GM21825 (cell line): ENCODE measurements at regions not wholly inside any gene's neighbourhood (a gene's known extent, or its start where the extent isn't known, plus 50 kb on each side); places are given as distances from the start of the nearest gene placed in this dataset.

Source experiments
- ATAC-seq: cut with Tn5 transposase; IDR thresholded peaks from one replicate; pipeline ENCODE4 v1.9.1; 2021; ENCODE audit warnings: mild to moderate bottlenecking, moderate library complexity; ENCODE audit not compliant: unreplicated experiment

- ATAC-seq = no peak
These were observed 159.1 kb upstream of the ZBED5 start for GRCh38 chr11:11016943-11017342.

- ATAC-seq = no peak
These were observed 158.2 kb upstream of the ZBED5 start for GRCh38 chr11:11016068-11016467.

DNA sequence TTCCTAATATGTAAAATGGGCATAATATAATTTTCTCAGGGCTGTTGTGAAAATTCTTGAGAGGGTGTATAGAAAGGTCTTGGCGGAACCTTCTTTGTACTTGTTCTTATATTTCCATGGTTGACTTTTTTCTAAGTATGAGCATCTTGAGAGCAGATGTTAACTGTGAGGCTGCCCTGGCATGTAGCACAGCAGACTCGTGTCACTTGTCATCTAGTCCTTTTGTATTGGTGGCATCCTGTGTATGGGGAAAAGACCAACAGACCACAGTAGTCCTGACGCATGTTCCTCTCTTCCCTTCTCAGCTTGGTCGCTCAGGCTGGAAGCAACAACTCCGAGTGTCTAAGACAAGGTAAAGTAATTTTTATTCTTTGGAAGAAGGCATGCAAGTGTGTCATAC lies 153.8 kb upstream of the ZBED5 start:
- no peak for ATAC-seq

DNA sequence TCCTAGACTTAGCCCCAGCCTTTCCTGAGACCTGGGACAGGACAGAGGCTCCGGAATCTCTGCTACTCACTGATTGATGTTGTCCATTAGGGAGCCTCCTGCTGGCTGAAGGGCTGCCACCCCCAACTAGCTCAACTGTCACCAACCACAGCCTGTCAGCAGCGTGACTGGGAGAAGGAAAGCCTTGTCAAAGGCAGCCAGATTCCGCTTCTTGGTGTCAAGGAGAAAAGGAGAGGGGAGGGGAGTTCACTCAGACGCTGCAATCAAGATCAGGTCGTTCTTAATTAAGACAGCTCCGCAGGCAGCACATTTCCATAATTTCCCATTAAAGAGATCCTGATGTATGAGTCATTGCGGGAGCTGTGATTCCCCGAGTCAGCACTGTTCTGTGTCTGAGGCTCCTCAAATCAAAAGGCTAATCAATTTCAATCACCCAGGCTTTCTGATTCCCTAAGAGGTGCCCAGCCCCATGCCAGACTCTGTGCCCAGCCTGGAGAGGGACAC lies 152.8 kb upstream of the ZBED5 start:
- no peak for ATAC-seq

- no peak for ATAC-seq
These were observed 151.3 kb upstream of the ZBED5 start for GRCh38 chr11:11009179-11009578.

DNA sequence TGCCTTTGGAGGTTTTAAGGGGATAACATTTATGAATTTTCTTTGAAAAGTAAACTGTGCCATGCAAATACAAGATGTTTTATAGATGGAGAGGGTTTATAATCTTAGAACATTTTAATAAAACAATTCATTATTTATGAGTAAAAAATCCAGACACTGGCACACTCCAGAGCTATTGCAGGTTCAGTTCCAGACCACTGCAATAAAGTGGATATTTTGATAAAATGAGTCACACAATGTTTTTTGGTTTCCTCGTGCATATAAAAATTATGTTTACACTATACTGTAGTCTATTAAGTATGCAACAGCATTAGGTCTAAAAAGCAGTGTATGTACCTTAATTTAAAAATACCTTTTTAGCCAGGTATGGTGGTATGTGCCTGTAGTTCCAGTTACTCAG lies 146.2 kb upstream of the ZBED5 start:
- no peak for ATAC-seq

GRCh38 chr11:11003226-11003625 lies 145.4 kb upstream of the ZBED5 start:
- no peak for ATAC-seq

- ATAC-seq = no peak
These were observed 142.9 kb upstream of the ZBED5 start for GRCh38 chr11:11000579-11001283.

DNA sequence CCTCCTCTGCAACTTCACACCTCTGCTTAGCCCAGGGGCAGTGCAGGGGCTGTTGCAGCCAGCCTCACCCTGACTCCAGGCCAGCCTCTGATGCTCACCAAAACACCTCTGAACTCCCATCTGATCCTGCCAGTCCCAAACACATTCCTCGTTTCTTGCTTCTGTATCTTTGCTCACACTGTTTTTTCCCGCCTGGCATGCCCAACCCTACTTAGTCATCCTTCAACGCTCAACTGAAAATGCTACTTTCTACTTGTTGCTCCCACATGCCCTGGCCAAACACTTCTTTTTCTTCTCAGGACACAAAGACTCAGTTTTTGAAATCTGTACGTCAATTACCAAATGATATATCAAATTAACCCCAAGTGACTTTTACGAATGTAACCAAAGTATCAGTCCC lies 140.8 kb upstream of the ZBED5 start:
- ATAC-seq = no peak

GRCh38 chr11:10996678-10997077 lies 138.8 kb upstream of the ZBED5 start:
- ATAC-seq = no peak

GRCh38 chr11:10993640-10994039 lies 135.8 kb upstream of the ZBED5 start:
- no peak for ATAC-seq

- ATAC-seq = no peak
These were observed 135.3 kb upstream of the ZBED5 start for GRCh38 chr11:10993186-10993585.

DNA sequence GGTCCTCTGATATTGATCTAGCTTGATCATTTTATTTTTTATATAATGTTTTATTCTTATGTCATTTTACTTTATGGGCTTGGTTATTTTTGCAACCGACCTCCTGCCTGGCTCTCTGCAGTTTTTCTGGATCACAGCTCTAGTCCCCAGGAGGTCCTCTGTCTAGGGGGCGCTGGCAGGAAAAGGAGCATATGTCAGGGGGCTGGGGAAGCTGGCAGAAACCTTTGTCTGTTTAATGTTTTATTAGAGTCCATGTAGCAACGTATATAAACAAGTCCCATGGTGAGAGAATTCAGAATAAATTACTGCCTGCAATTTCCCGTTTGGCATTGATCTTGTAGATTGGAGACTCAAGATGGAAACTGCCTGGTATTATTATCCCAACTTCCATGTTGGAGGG lies 133.5 kb upstream of the ZBED5 start:
- no peak for ATAC-seq

- ATAC-seq = no peak
These were observed 132.9 kb upstream of the ZBED5 start for GRCh38 chr11:10990637-10991193.

- ATAC-seq = no peak
These were observed 132.3 kb upstream of the ZBED5 start for GRCh38 chr11:10990160-10990559.

DNA sequence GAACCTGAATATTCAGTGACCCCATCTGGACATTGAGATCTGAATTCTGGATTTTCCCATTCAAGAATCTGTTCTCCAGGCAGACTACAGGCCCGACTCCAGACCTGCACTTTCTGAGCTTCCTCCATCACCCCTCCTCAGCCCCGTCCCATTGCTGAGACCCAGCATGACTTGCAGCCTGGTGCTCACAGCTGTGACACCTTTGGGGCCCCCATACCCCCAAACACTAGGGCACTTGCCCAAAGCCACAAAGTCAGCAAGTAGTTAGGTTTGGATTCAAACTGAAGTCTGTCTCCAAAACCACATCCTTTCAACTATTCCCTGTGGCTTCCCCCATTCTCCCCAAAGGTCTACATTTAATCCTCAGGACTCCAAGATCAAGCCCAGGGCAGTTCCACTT lies 128.2 kb upstream of the ZBED5 start:
- ATAC-seq = no peak

DNA sequence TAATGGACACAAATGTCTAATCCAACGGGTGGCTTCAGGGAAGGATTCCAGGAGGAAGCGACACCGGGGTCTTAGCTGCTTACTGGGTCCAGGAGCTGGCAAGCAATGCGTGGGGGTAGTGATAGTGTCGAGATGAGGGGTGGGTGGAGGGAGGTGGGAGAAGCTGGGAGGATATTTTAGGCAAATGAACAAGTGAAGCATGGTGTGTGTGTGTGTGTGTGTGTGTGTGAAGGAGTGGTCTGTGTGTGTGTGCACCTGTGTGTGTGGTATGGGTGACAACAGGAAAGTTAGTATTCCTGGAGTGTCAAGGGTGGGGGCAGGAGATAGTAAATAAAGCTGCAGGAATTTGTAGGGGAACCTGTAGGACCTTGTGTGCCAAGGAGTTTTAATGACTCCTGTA lies 126.9 kb upstream of the ZBED5 start:
- no peak for ATAC-seq

GRCh38 chr11:10984250-10984649 lies 126.4 kb upstream of the ZBED5 start:
- no peak for ATAC-seq

DNA sequence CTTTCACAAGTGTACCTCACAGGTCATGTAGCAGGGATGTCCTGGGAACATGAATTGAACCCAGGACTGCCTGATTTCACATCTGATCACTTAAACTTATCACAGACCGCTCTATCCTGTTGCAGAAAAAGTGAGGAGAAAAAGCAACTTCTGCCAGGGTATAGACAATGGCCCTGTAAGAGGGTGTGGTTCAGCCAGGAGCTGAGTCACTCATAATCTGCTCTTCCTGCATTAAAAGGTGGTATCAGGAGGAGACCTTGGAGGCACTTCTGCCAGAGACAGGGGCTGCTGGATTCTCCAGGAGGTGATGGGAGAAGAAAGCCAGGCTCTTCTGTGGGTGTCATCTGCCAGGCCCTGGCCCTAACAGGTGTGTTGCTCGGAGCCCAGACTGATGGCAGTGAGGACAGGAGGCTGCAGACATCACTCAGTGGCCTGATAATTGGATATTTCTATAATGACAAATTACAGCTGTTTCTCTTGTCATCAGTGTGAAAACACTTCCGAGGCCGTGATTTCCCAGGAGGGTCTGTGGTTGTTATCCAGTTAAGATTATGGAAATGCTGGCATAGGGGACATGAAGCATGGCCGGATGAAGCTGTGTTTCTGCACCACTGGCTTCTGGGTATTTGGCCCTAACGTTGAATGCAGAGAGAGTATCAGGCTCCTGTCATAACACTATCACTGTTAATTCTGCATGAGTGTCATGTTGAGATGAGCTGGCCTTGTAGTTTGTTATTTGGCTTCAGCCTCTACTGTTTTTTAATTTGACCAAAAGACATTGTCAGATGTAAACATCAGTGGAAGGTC lies 125.1 kb upstream of the ZBED5 start:
- ATAC-seq = no peak

DNA sequence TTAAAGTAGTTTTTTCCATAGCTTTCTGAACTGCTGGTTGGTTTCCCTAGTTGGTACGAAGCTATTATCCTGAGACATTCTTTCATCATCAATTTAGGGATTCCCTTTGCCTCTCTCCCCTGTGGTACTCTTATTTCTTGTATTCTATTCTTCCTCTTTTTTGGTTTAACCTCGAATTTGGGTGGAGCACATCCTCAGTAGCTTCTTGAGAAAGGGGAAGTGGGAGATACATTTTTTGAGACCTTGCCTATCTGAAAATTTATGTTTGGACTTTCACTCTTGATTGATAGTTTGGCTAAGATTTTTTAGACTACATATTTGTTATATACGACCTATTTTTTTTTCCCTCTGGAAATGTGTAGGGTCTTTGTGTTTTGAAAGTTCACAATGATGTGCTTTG lies 121.7 kb upstream of the ZBED5 start:
- no peak for ATAC-seq

DNA sequence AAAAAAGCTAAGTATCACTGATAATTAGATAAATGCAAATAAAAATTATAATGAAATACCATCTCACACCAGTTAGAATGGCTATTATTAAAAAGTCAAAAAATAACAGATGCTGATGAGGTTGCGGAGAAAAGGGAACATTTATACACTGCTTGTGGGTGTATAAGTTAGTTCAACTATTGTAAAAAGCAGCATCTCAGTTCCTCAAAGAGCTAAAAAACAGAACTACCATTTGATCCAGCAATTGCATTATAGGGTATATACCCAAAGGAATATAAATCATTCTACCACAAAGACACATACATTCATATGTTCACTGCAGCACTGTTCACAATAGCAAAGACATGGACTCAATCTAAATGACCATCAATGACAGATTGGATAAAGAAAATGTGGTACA lies 120.3 kb upstream of the ZBED5 start:
- ATAC-seq = no peak

- no peak for ATAC-seq
These were observed 117.5 kb upstream of the ZBED5 start for GRCh38 chr11:10975287-10975721.
